HG03025 (cell line): ENCODE measurements at regions not wholly inside any gene's neighbourhood (a gene's known extent, or its start where the extent isn't known, plus 50 kb on each side); places are given as distances from the start of the nearest gene placed in this dataset.
"Not testable (repeated sequence)": the region's sequence is repeated elsewhere in the genome, so short reads cannot be mapped to it uniquely, and the experiment has no call there.

Source experiments
- ATAC-seq: cut with Tn5 transposase; IDR thresholded peaks from one replicate; pipeline ENCODE4 v1.9.1; 2021; ENCODE audit warnings: mild to moderate bottlenecking, moderate library complexity; ENCODE audit not compliant: unreplicated experiment, low FRiP score

- ATAC-seq = no peak
Observed at GRCh38 chr4:114396808-114397207, 201.8 kb upstream of the UGT8 start.

- no peak for ATAC-seq
Observed at GRCh38 chr4:114398410-114398809, 200.2 kb upstream of the UGT8 start.

GRCh38 chr4:114399105-114399504 lies 199.5 kb upstream of the UGT8 start:
- no peak for ATAC-seq

GRCh38 chr4:114400531-114400930 lies 198.1 kb upstream of the UGT8 start:
- ATAC-seq = no peak

GRCh38 chr4:114401483-114401882 lies 197.1 kb upstream of the UGT8 start:
- no peak for ATAC-seq

- ATAC-seq = no peak
Observed at GRCh38 chr4:114417214-114417613, 181.4 kb upstream of the UGT8 start.

GRCh38 chr4:114420069-114420468 lies 178.5 kb upstream of the UGT8 start:
- ATAC-seq = no peak

- ATAC-seq = peak; percentile 98
Observed at GRCh38 chr4:114423582-114423981, 175.0 kb upstream of the UGT8 start.

GRCh38 chr4:114435116-114435515 lies 163.5 kb upstream of the UGT8 start:
- no peak for ATAC-seq

- no peak for ATAC-seq
Observed at GRCh38 chr4:114442856-114443255, 155.8 kb upstream of the UGT8 start.

- ATAC-seq = no peak
Observed at GRCh38 chr4:114444211-114444610, 154.4 kb upstream of the UGT8 start.

GRCh38 chr4:114447963-114448516 lies 150.6 kb upstream of the UGT8 start:
- not testable (repeated sequence) for ATAC-seq

GRCh38 chr4:114458728-114459127 lies 139.9 kb upstream of the UGT8 start:
- no peak for ATAC-seq

GRCh38 chr4:114464726-114465272 lies 133.8 kb upstream of the UGT8 start:
- ATAC-seq = no peak

- no peak for ATAC-seq
Observed at GRCh38 chr4:114465766-114466165, 132.8 kb upstream of the UGT8 start.

- ATAC-seq = no peak
Observed at GRCh38 chr4:114466299-114466698, 132.3 kb upstream of the UGT8 start.

GRCh38 chr4:114472269-114473032 lies 126.2 kb upstream of the UGT8 start:
- ATAC-seq = no peak

- ATAC-seq = no peak
Observed at GRCh38 chr4:114474188-114474800, 124.3 kb upstream of the UGT8 start.

- no peak for ATAC-seq
Observed at GRCh38 chr4:114476310-114476709, 122.3 kb upstream of the UGT8 start.

GRCh38 chr4:114479595-114479994 lies 119.0 kb upstream of the UGT8 start:
- ATAC-seq = no peak

- no peak for ATAC-seq
Observed at GRCh38 chr4:114481856-114482255, 116.8 kb upstream of the UGT8 start.

- ATAC-seq = no peak
Observed at GRCh38 chr4:114487101-114487500, 111.5 kb upstream of the UGT8 start.
